BJ (cell line): ENCODE measurements at regions not wholly inside any gene's neighbourhood (a gene's known extent, or its start where the extent isn't known, plus 50 kb on each side); places are given as distances from the start of the nearest gene placed in this dataset.

Experiments used
- CTCF ChIA-PET: fragments of 350-600 bp; formaldehyde crosslinking; extraction: SDS; loops from one replicate; lab custom pipeline; 2021; ENCODE audit warnings: antibody characterized with exemption, inconsistent platforms; lab: Yijun Ruan, JAX
- POLR2A ChIA-PET: fragments of 300-600 bp; sonication (Branson Sonifier 250); formaldehyde crosslinking; extraction: SDS; loops from one replicate; lab custom pipeline; 2021; ENCODE audit warnings: antibody characterized with exemption; lab: Charles Lee
- DNase-seq: peaks from one replicate; pipeline ENCODE4 v3.0.0-alpha.2; 2011; ENCODE audit warnings: low read depth
- H3K27me3 ChIP-seq: 2 replicates; pipeline ENCODE4 v1.6.0; 2011; ENCODE audit warnings: low read length; ENCODE audit not compliant: control insufficient read depth, insufficient read depth
- H3K36me3 ChIP-seq: 2 replicates; pipeline ENCODE4 v1.5.1; 2011; ENCODE audit warnings: low read length; ENCODE audit not compliant: control insufficient read depth, insufficient read depth
- H3K4me3 ChIP-seq: 2 replicates; pipeline ENCODE4 v1.5.1; 2011; ENCODE audit warnings: low read depth, mild to moderate bottlenecking, control low read depth, low read length
- CTCF ChIP-seq: IDR thresholded peaks from 2 replicates; pipeline ENCODE4 v1.5.1; 2011; ENCODE audit warnings: low read depth, mild to moderate bottlenecking, control low read depth, inconsistent platforms, low read length, moderate library complexity; ENCODE audit not compliant: insufficient read depth

- TF ChIP-seq CTCF = no peak; the same call in 1 of the 2 replicates
- no peak overlapping the region for H3K4me3 ChIP-seq
- no peaks in the 10 kb centered on the region for H3K27me3 ChIP-seq
- no peaks in the 10 kb centered on the region for H3K36me3 ChIP-seq
- ChIA-PET POLR2A (no interaction called here), CTCF (no interaction called here)
- DNase-seq = no peak
Measured at GRCh38 chr5:13250464-13251291, 693.8 kb downstream of the DNAH5 start.

GRCh38 chr5:13249854-13250253 lies 694.6 kb downstream of the DNAH5 start:
- ChIA-PET CTCF (no interaction called here), POLR2A (no interaction called here)
- no peak for TF ChIP-seq CTCF
- Histone ChIP-seq H3K36me3 (no peaks in the 10 kb centered on the region), H3K27me3 (no peaks in the 10 kb centered on the region), H3K4me3 (no peak overlapping the region)
- no peak for DNase-seq

- ChIA-PET POLR2A (no interaction called here), CTCF (no interaction called here)
- H3K4me3 ChIP-seq = no peak overlapping the region
- H3K27me3 ChIP-seq = no peaks in the 10 kb centered on the region
- no peak for TF ChIP-seq CTCF
- DNase-seq = no peak
- H3K36me3 ChIP-seq = no peaks in the 10 kb centered on the region
Measured at GRCh38 chr5:13248253-13248652, 696.2 kb downstream of the DNAH5 start.

GRCh38 chr5:13246053-13246452 lies 698.4 kb downstream of the DNAH5 start:
- Histone ChIP-seq H3K36me3 (no peaks in the 10 kb centered on the region), H3K27me3 (no peaks in the 10 kb centered on the region), H3K4me3 (no peak overlapping the region)
- ChIA-PET POLR2A (no interaction called here), CTCF (no interaction called here)
- TF ChIP-seq CTCF = no peak
- no peak for DNase-seq

- POLR2A ChIA-PET = no interaction called here
Measured at GRCh38 chr5:13244151-13244550, 700.3 kb downstream of the DNAH5 start.

More at GRCh38 chr5:13244151-13244550, 700.3 kb downstream of the DNAH5 start:
- no peak for TF ChIP-seq CTCF
- Histone ChIP-seq H3K27me3 (no peaks in the 10 kb centered on the region), H3K36me3 (no peaks in the 10 kb centered on the region), H3K4me3 (no peak overlapping the region)
- DNase-seq = no peak
- CTCF ChIA-PET = no interaction called here
